ENCODE measurements at regions not wholly inside any gene's neighbourhood (a gene's known extent, or its start where the extent isn't known, plus 50 kb on each side); places are given as distances from the start of the nearest gene placed in this dataset.

DNA sequence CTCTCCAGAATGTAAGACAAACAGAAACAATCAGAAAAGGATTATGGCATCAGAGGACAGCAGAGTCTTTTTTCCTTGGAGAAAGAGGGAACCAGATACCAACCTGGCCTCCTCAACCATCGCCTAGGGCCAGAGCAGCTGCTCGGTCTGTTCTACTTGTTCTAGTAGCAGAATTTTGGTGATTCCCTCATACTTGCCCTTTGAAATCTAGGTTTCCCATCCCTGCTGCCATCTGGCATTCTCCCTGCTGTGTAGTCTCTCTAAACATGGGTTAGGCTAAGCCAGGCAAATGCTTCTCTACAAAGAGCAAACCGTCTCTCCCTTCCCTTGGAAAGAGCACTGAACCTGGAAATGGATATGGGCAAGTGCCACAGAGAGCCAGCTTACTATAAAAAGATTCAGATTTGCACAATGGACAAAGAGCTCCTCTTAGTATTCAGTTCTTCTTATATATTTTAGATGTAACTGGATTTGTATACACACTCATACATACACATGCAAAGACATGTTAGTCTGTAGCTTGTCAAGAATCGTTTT, 208.6 kb upstream of the ST6GAL2 start:
- no peak for DNase-seq (ENCODE audit: low spot score)
- WGBS = 63% methylated on average over 4 of the region's 4 CpGs
- Histone ChIP-seq H3K27me3 (replicated peaks; ENCODE audit: insufficient read depth) (no peaks in the 10 kb centered on the region), H3K27ac (no peak overlapping the region), H3K4me3 (no peak overlapping the region), H3K4me1 (replicated peaks) (no peaks in the 10 kb centered on the region), H3K9me3 (no peaks in the 10 kb centered on the region), H3K36me3 (no peaks in the 10 kb centered on the region)
- no peak for TF ChIP-seq POLR2A (IDR thresholded peaks at IDR 0.05)
- TF ChIP-seq, protein P1, sequence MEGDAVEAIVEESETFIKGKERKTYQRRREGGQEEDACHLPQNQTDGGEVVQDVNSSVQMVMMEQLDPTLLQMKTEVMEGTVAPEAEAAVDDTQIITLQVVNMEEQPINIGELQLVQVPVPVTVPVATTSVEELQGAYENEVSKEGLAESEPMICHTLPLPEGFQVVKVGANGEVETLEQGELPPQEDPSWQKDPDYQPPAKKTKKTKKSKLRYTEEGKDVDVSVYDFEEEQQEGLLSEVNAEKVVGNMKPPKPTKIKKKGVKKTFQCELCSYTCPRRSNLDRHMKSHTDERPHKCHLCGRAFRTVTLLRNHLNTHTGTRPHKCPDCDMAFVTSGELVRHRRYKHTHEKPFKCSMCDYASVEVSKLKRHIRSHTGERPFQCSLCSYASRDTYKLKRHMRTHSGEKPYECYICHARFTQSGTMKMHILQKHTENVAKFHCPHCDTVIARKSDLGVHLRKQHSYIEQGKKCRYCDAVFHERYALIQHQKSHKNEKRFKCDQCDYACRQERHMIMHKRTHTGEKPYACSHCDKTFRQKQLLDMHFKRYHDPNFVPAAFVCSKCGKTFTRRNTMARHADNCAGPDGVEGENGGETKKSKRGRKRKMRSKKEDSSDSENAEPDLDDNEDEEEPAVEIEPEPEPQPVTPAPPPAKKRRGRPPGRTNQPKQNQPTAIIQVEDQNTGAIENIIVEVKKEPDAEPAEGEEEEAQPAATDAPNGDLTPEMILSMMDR (IDR thresholded peaks at IDR 0.05) = no peak
- intact Hi-C loops (cut with DNase I) = no loop called here

GRCh38 chr2:107102176-107102575, 216.2 kb upstream of the ST6GAL2 start:
- intact Hi-C loops (cut with DNase I) = no loop called here
- no peak overlapping the region for H3K27ac ChIP-seq
- H3K4me1 ChIP-seq (replicated peaks) = no peaks in the 10 kb centered on the region
- H3K27me3 ChIP-seq (replicated peaks; ENCODE audit: insufficient read depth) = no peaks in the 10 kb centered on the region
- no peak for DNase-seq (ENCODE audit: low spot score)
- no peak overlapping the region for H3K4me3 ChIP-seq
- no peaks in the 10 kb centered on the region for H3K9me3 ChIP-seq
- H3K36me3 ChIP-seq = no peaks in the 10 kb centered on the region
- WGBS = 95% methylated on average over 8 of the region's 8 CpGs
- TF ChIP-seq POLR2AphosphoS5 (IDR thresholded peaks at IDR 0.05) (no peak), POLR2A (IDR thresholded peaks at IDR 0.05) (no peak)
- TF ChIP-seq, protein P1 (IDR thresholded peaks at IDR 0.05) = no peak

GRCh38 chr2:107107351-107107750, 221.4 kb upstream of the ST6GAL2 start:
- TF ChIP-seq POLR2AphosphoS5 (IDR thresholded peaks at IDR 0.05) (no peak), POLR2A (IDR thresholded peaks at IDR 0.05) (no peak)
- TF ChIP-seq, protein P1 (IDR thresholded peaks at IDR 0.05) = no peak
- Histone ChIP-seq H3K4me1 (replicated peaks) (no peaks in the 10 kb centered on the region), H3K27ac (no peak overlapping the region), H3K4me3 (no peak overlapping the region), H3K36me3 (no peaks in the 10 kb centered on the region), H3K27me3 (replicated peaks; ENCODE audit: insufficient read depth) (no peaks in the 10 kb centered on the region), H3K9me3 (no peaks in the 10 kb centered on the region)
- no peak for DNase-seq (ENCODE audit: low spot score)
- 56% methylated on average over 2 of the region's 2 CpGs for WGBS
- intact Hi-C loops (cut with DNase I) = no loop called here

GRCh38 chr2:107108556-107108955, 222.6 kb upstream of the ST6GAL2 start:
- Histone ChIP-seq H3K36me3 (no peaks in the 10 kb centered on the region), H3K4me1 (replicated peaks) (no peaks in the 10 kb centered on the region), H3K27me3 (replicated peaks; ENCODE audit: insufficient read depth) (no peaks in the 10 kb centered on the region), H3K4me3 (no peak overlapping the region), H3K9me3 (no peaks in the 10 kb centered on the region), H3K27ac (no peak overlapping the region)
- 88% methylated on average over 2 of the region's 2 CpGs for WGBS
- intact Hi-C loops (cut with DNase I) = no loop called here
- TF ChIP-seq, protein P1 (IDR thresholded peaks at IDR 0.05) = no peak
- TF ChIP-seq POLR2AphosphoS5 (IDR thresholded peaks at IDR 0.05) = no peak
- no peak for TF ChIP-seq POLR2A (IDR thresholded peaks at IDR 0.05)
- no peak for DNase-seq (ENCODE audit: low spot score)

GRCh38 chr2:107111623-107112022, 225.7 kb upstream of the ST6GAL2 start:
- TF ChIP-seq POLR2AphosphoS5 (IDR thresholded peaks at IDR 0.05) (no peak), POLR2A (IDR thresholded peaks at IDR 0.05) (no peak)
- TF ChIP-seq, protein P1 (IDR thresholded peaks at IDR 0.05) = no peak
- Histone ChIP-seq H3K36me3 (no peaks in the 10 kb centered on the region), H3K9me3 (no peaks in the 10 kb centered on the region), H3K4me3 (no peak overlapping the region), H3K27me3 (replicated peaks; ENCODE audit: insufficient read depth) (no peaks in the 10 kb centered on the region), H3K4me1 (replicated peaks) (no peaks in the 10 kb centered on the region), H3K27ac (no peak overlapping the region)
- no peak for DNase-seq (ENCODE audit: low spot score)
- 96% methylated on average over 1 of the region's 1 CpG for WGBS
- intact Hi-C loops (cut with DNase I) = no loop called here
